A549 (cell line): ENCODE measurements at regions not wholly inside any gene's neighbourhood (a gene's known extent, or its start where the extent isn't known, plus 50 kb on each side); places are given as distances from the start of the nearest gene placed in this dataset.

ENCODE experiments used
- ATAC-seq, 2 experiments: fragments of 200-7000 bp in 1 of 2; fragments of >200 bp in 1 of 2; cut with Nextera tagmentation in 1 of 2; cut with Tn5 transposase in 1 of 2; 3 replicates each; pipeline versions ENCODE4 v1.8.0 to v1.9.1; 2018 to 2020; ENCODE audit warnings: mild to moderate bottlenecking in 1 of 2, moderate library complexity in 1 of 2
- CTCF ChIA-PET: fragments of 300-600 bp; sonication (Branson Sonifier 250); formaldehyde crosslinking; extraction: SDS; loops from one replicate; lab custom pipeline; 2021; ENCODE audit warnings: antibody characterized with exemption, inconsistent platforms; lab: Yijun Ruan, JAX
- POLR2A ChIA-PET: fragments of 350-600 bp; formaldehyde crosslinking; extraction: SDS; loops from one replicate; lab custom pipeline; 2021; ENCODE audit warnings: antibody characterized with exemption, inconsistent platforms; lab: Yijun Ruan, JAX
- DNase-seq, 2 experiments: peaks; one replicate each; pipeline versions ENCODE4 v3.0.0 to v3.0.0-alpha.2; 2011 to 2016; ENCODE audit warnings: low read depth in 1 of 2, low spot score in 1 of 2
- FAIRE-seq: peaks from 2 replicates; lab custom pipeline; 2011; peaks lifted over from hg19 to GRCh38; lab: Jason Lieb, UNC
- H3K27ac ChIP-seq, 2 experiments: fragments of >200 bp; sonication (Bioruptor Twin); formaldehyde crosslinking; 3 replicates each; pipeline ENCODE4 v1.5.1; 2016 to 2017
- H3K4me1 ChIP-seq: fragments of >200 bp; sonication (Bioruptor Twin); formaldehyde crosslinking; 3 replicates; pipeline ENCODE4 v1.6.1; 2016
- H3K4me2 ChIP-seq: fragments of >200 bp; sonication (Bioruptor Twin); formaldehyde crosslinking; 3 replicates; pipeline ENCODE4 v1.6.1; 2016
- H3K4me3 ChIP-seq: fragments of >200 bp; sonication (Bioruptor Twin); formaldehyde crosslinking; 3 replicates; pipeline ENCODE4 v1.5.1; 2016
- H3K9me3 ChIP-seq: fragments of >200 bp; sonication (Bioruptor Twin); formaldehyde crosslinking; 3 replicates; pipeline ENCODE4 v1.6.1; 2016
- CBX2 ChIP-seq: fragments of 200-600 bp; sonication (generic); IDR thresholded peaks from 2 replicates; pipeline ENCODE4 v1.6.1; 2016; ENCODE audit warnings: low read depth, mild to moderate bottlenecking, borderline replicate concordance
- CHD2 ChIP-seq: fragments of 150-350 bp; IDR thresholded peaks from 2 replicates; pipeline ENCODE4 v1.6.1; 2014; ENCODE audit warnings: low read length; ENCODE audit not compliant: partially characterized antibody
- CHD4 ChIP-seq: fragments of 200-600 bp; sonication (generic); IDR thresholded peaks from 2 replicates; pipeline ENCODE4 v1.6.1; 2016; ENCODE audit warnings: antibody characterized with exemption, mild to moderate bottlenecking, borderline replicate concordance
- E2F6 ChIP-seq: IDR thresholded peaks from 2 replicates; pipeline ENCODE4 v1.6.1; 2012; ENCODE audit warnings: low read depth, borderline replicate concordance
- EHF ChIP-seq: fragments of 250-450 bp; sonication (Bioruptor Pico); IDR thresholded peaks from 2 replicates; pipeline ENCODE4 v1.5.0; 2020; ENCODE audit warnings: mild to moderate bottlenecking
- ELK1 ChIP-seq: fragments of 150-350 bp; IDR thresholded peaks from 2 replicates; pipeline ENCODE4 v1.6.1; 2014; ENCODE audit warnings: low read depth, mild to moderate bottlenecking, low read length
- EP300 ChIP-seq, 2 experiments: fragments of >200 bp; sonication (Bioruptor Twin); formaldehyde crosslinking; IDR thresholded peaks; 2 replicates in 1 of 2; 3 replicates in 1 of 2; pipeline ENCODE4 v1.6.1; 2016 to 2017
- ESRRA ChIP-seq: fragments of 150-350 bp; IDR thresholded peaks from 2 replicates; pipeline ENCODE4 v1.6.1; 2014; ENCODE audit warnings: mild to moderate bottlenecking, low read length, borderline replicate concordance
- FOSB ChIP-seq: fragments of 250-450 bp; sonication (Bioruptor Pico); IDR thresholded peaks from 2 replicates; pipeline ENCODE4 v1.5.0; 2020; ENCODE audit warnings: mild to moderate bottlenecking, moderate library complexity
- GATA3 ChIP-seq: IDR thresholded peaks from 2 replicates; pipeline ENCODE4 v1.6.1; 2012; ENCODE audit warnings: borderline replicate concordance
- HES2 ChIP-seq: fragments of >200 bp; sonication (Bioruptor Twin); formaldehyde crosslinking; IDR thresholded peaks from 2 replicates; pipeline ENCODE4 v1.6.1; 2016
- HEYL ChIP-seq: fragments of 250-450 bp; sonication (Bioruptor Pico); IDR thresholded peaks from 2 replicates; pipeline ENCODE4 v1.8.0; 2021; ENCODE audit warnings: mild to moderate bottlenecking, moderate library complexity
- HMGXB4 ChIP-seq: fragments of 250-450 bp; sonication (Bioruptor Pico); IDR thresholded peaks from 2 replicates; pipeline ENCODE4 v1.5.0; 2021; ENCODE audit warnings: mild to moderate bottlenecking, moderate library complexity, borderline replicate concordance
- HOXA7 ChIP-seq: fragments of 250-450 bp; sonication (Bioruptor Pico); IDR thresholded peaks from 2 replicates; pipeline ENCODE4 v1.5.0; 2020; ENCODE audit warnings: mild to moderate bottlenecking, moderate library complexity
- HOXB13 ChIP-seq: fragments of 250-450 bp; sonication (Bioruptor Pico); IDR thresholded peaks from 2 replicates; pipeline ENCODE4 v1.5.0; 2020; ENCODE audit warnings: low read depth, mild to moderate bottlenecking, moderate library complexity
- JUN ChIP-seq, 2 experiments: fragments of >200 bp; sonication (Bioruptor Twin); formaldehyde crosslinking; IDR thresholded peaks; 2 replicates in 1 of 2; 3 replicates in 1 of 2; pipeline ENCODE4 v1.6.1; 2016 to 2017
- JUNB ChIP-seq: fragments of >200 bp; sonication (Bioruptor Twin); formaldehyde crosslinking; IDR thresholded peaks from 2 replicates; pipeline ENCODE4 v1.6.1; 2016
- MAFK ChIP-seq: fragments of 450-650 bp; IDR thresholded peaks from 2 replicates; pipeline ENCODE4 v1.6.1; 2014; ENCODE audit not compliant: partially characterized antibody
- MAZ ChIP-seq: fragments of 150-350 bp; IDR thresholded peaks from 2 replicates; pipeline ENCODE4 v1.6.1; 2014; ENCODE audit warnings: antibody characterized with exemption, low read depth, low read length, borderline replicate concordance
- NFE2L2 ChIP-seq: fragments of 150-350 bp; conservative IDR thresholded peaks from 2 replicates; pipeline ENCODE4 v1.6.1; 2014; ENCODE audit warnings: low read length
- NR3C1 ChIP-seq: fragments of >200 bp; sonication (Bioruptor Twin); formaldehyde crosslinking; IDR thresholded peaks from 3 replicates; pipeline ENCODE4 v1.6.1; 2017
- PHF8 ChIP-seq: fragments of 200-600 bp; sonication (generic); IDR thresholded peaks from 2 replicates; pipeline ENCODE4 v1.6.1; 2016; ENCODE audit warnings: low read depth, mild to moderate bottlenecking, antibody characterized with exemption, moderate library complexity, borderline replicate concordance
- POLR2AphosphoS2 ChIP-seq: conservative IDR thresholded peaks from 2 replicates; pipeline ENCODE4 v1.6.1; 2012; ENCODE audit warnings: low read length, improper control_type of control experiment, inconsistent platforms
- ZNF302 ChIP-seq: fragments of 250-450 bp; sonication (Bioruptor Pico); IDR thresholded peaks from 2 replicates; pipeline ENCODE4 v1.9.0; 2021; ENCODE audit warnings: inconsistent platforms, mild to moderate bottlenecking, moderate library complexity
- WGBS: methylation state at CpG from one replicate; pipeline ENCODE4 v1.1.6; 2017; ENCODE audit errors: missing lambda C conversion rate; 5-methylcytosine and 5-hydroxymethylcytosine counted together

GRCh38 chr5:17796757-17797396 lies 162.6 kb downstream of the TAF11L14 start (continued):
- TF ChIP-seq EHF: no peak
- TF ChIP-seq HMGXB4 (CRISPR knock-in tag): no peak
- no peak for TF ChIP-seq FOSB (CRISPR knock-in tag)
- no peak for TF ChIP-seq HEYL (CRISPR knock-in tag)

GRCh38 chr5:17799521-17799920 lies 165.3 kb downstream of the TAF11L14 start:
- ATAC-seq: no peak
- ChIA-PET POLR2A (no interaction called here), CTCF (no interaction called here)
- TF ChIP-seq ESRRA: no peak
- TF ChIP-seq EP300 (IDR thresholded peaks at IDR 0.05): no peak
- no peak for TF ChIP-seq GATA3
- no peak for TF ChIP-seq JUNB
- no peak for TF ChIP-seq JUN (IDR thresholded peaks at IDR 0.05)
- no peak for TF ChIP-seq ZNF302 (CRISPR knock-in tag)
- TF ChIP-seq HOXA7 (CRISPR knock-in tag): no peak
- no peak for TF ChIP-seq HOXB13 (CRISPR knock-in tag)
- no peak for TF ChIP-seq MAFK
- TF ChIP-seq PHF8: no peak
- no peak overlapping the region for H3K4me3 ChIP-seq
- DNase-seq: no peak
- H3K9me3 ChIP-seq: no peaks in the 10 kb centered on the region
- H3K4me2 ChIP-seq: no peak overlapping the region
- no peak overlapping the region for H3K27ac ChIP-seq
- 96% methylated on average over 1 of the region's 1 CpG for WGBS
- FAIRE-seq: no peak
- H3K4me1 ChIP-seq: peaks cover 30% of the 10 kb centered on the region

- H3K4me3 ChIP-seq: no peak overlapping the region
- TF ChIP-seq CBX2 (no peak), NR3C1 (no peak), E2F6 (no peak), CHD4 (no peak), HOXA7 (CRISPR knock-in tag) (no peak), POLR2AphosphoS2 (no peak), ELK1 (no peak), ESRRA (no peak), MAZ (no peak), HES2 (no peak), CHD2 (no peak), NFE2L2 (no peak)
- TF ChIP-seq, all 56 proteins: peak for 0
- H3K9me3 ChIP-seq: no peaks in the 10 kb centered on the region
- ChIA-PET POLR2A (no interaction called here), CTCF (interaction anchor here (1.4 to 1.6 kb wide), 2 partner anchors 9 to 585 kb away, joined by 5 read pairs; no protein-coding TSS in a partner anchor)
- FAIRE-seq: no peak
- no peak for DNase-seq
- H3K4me1 ChIP-seq: peaks cover 31% of the 10 kb centered on the region
- peak overlapping the region; percentile 34 for H3K4me2 ChIP-seq
- H3K27ac ChIP-seq: no peak overlapping the region
- no peak for ATAC-seq
- WGBS: 82% methylated on average over 2 of the region's 2 CpGs
These were observed 167.3 kb downstream of the TAF11L14 start for GRCh38 chr5:17801595-17801994.
